MCF 10A (cell line): ENCODE measurements at regions not wholly inside any gene's neighbourhood (a gene's known extent, or its start where the extent isn't known, plus 50 kb on each side); places are given as distances from the start of the nearest gene placed in this dataset.

Source experiments
- BruUV-seq: library from RNA; stranded (reverse); fragments of 400-500 nt; replicated peaks from 2 replicates; lab custom pipeline; 2021; lab: Mats Ljungman, UMichigan
- CTCF ChIA-PET: fragments of 300-600 bp; sonication (Branson Sonifier 250); formaldehyde crosslinking; extraction: SDS; loops from one replicate; lab custom pipeline; 2021; ENCODE audit warnings: antibody characterized with exemption, inconsistent platforms; lab: Yijun Ruan, JAX
- POLR2A ChIA-PET: fragments of 300-600, 350-650 bp; sonication (Branson Sonifier 250); formaldehyde crosslinking; extraction: SDS; loops from one replicate; lab custom pipeline; 2020; ENCODE audit warnings: antibody characterized with exemption, inconsistent platforms; lab: Yijun Ruan, JAX
- DNase-seq: peaks from one replicate; pipeline ENCODE4 v3.0.0-alpha.2; 2018; ENCODE audit not compliant: unreplicated experiment
- H3K27ac Mint-ChIP-seq: one replicate; pipeline ENCODE4 v1.8.0; 2022; ENCODE audit warnings: mild to moderate bottlenecking, low read depth, mixed read lengths; ENCODE audit not compliant: unreplicated experiment
- H3K27me3 Mint-ChIP-seq: one replicate; pipeline ENCODE4 v1.8.0; 2022; ENCODE audit warnings: mixed read lengths; ENCODE audit not compliant: insufficient read depth, unreplicated experiment
- H3K36me3 Mint-ChIP-seq: one replicate; pipeline ENCODE4 v1.8.0; 2022; ENCODE audit warnings: mild to moderate bottlenecking, moderate library complexity, mixed read lengths; ENCODE audit not compliant: insufficient read depth, unreplicated experiment
- H3K4me1 Mint-ChIP-seq: one replicate; pipeline ENCODE4 v1.8.0; 2022; ENCODE audit warnings: mixed read lengths; ENCODE audit not compliant: insufficient read depth, unreplicated experiment
- H3K4me3 Mint-ChIP-seq: one replicate; pipeline ENCODE4 v1.8.0; 2022; ENCODE audit warnings: mild to moderate bottlenecking, moderate library complexity, mixed read lengths; ENCODE audit not compliant: unreplicated experiment
- H3K9me3 Mint-ChIP-seq: one replicate; pipeline ENCODE4 v1.8.0; 2022; ENCODE audit warnings: mixed read lengths; ENCODE audit not compliant: unreplicated experiment
- intact Hi-C: fragments of 100-400 bp; cut with micrococcal nuclease; formaldehyde crosslinking; loops from 2 replicates; pipeline ENCODE4 v1.14.1; 2022
- TF ChIP-seq, protein P1 (sequence below): fragments of 200-600 bp; IDR thresholded peaks from one replicate; pipeline ENCODE4 v1.8.0; 2022; ENCODE audit warnings: antibody characterized with exemption, mild to moderate bottlenecking; ENCODE audit not compliant: unreplicated experiment

- intact Hi-C loops: no loop called here
- TF ChIP-seq, protein P1, sequence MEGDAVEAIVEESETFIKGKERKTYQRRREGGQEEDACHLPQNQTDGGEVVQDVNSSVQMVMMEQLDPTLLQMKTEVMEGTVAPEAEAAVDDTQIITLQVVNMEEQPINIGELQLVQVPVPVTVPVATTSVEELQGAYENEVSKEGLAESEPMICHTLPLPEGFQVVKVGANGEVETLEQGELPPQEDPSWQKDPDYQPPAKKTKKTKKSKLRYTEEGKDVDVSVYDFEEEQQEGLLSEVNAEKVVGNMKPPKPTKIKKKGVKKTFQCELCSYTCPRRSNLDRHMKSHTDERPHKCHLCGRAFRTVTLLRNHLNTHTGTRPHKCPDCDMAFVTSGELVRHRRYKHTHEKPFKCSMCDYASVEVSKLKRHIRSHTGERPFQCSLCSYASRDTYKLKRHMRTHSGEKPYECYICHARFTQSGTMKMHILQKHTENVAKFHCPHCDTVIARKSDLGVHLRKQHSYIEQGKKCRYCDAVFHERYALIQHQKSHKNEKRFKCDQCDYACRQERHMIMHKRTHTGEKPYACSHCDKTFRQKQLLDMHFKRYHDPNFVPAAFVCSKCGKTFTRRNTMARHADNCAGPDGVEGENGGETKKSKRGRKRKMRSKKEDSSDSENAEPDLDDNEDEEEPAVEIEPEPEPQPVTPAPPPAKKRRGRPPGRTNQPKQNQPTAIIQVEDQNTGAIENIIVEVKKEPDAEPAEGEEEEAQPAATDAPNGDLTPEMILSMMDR: no peak
- Mint-ChIP-seq H3K4me3 (no peak overlapping the region), H3K4me1 (no peaks in the 10 kb centered on the region), H3K27ac (no peak overlapping the region), H3K9me3 (no peaks in the 10 kb centered on the region), H3K27me3 (peaks cover 36% of the 10 kb centered on the region), H3K36me3 (no peaks in the 10 kb centered on the region)
- POLR2A ChIA-PET: no interaction called here
- no TSS peak for BruUV-seq
- no peak for DNase-seq
- CTCF ChIA-PET: interaction anchor here (0.6 to 0.7 kb wide), 2 partner anchors 11 to 100 kb away, joined by 3 read pairs; no protein-coding TSS in a partner anchor
Measured at GRCh38 chr12:109652977-109653264, 60.7 kb upstream of the FAM222A start.

GRCh38 chr12:109653890-109654289, 59.7 kb upstream of the FAM222A start:
- Mint-ChIP-seq H3K36me3 (no peaks in the 10 kb centered on the region), H3K4me1 (no peaks in the 10 kb centered on the region), H3K27me3 (peaks cover 36% of the 10 kb centered on the region), H3K4me3 (no peak overlapping the region), H3K9me3 (no peaks in the 10 kb centered on the region), H3K27ac (no peak overlapping the region)
- ChIA-PET POLR2A (no interaction called here), CTCF (interaction anchor here (0.5 to 0.6 kb wide), 4 partner anchors 42 to 236 kb away, joined by 3 read pairs; no protein-coding TSS in a partner anchor)
- TF ChIP-seq, protein P1: no peak
- intact Hi-C loops: no loop called here
- DNase-seq: no peak
- no TSS peak for BruUV-seq

DNA sequence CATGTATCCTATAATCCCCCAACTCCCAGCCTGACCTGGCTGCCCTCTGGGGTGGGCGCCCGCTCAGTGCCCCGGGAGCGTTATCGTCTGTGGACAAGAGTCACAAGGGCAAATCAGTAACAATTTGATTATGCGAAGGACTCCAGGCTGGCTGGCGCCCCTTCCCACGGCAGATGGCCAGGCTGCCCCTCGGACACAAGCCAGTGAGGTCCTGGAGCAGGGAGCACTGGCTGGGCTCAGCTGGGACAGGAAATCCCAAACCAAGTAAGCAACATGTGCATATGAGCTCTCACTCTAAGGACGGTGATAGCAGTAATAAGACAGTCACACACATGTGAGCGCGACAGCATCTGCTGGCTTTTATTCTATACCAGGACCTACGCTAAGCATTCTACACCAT, 59.3 kb upstream of the FAM222A start:
- BruUV-seq: no TSS peak
- intact Hi-C loops: no loop called here
- Mint-ChIP-seq H3K27me3 (peaks cover 36% of the 10 kb centered on the region), H3K36me3 (no peaks in the 10 kb centered on the region), H3K4me3 (no peak overlapping the region), H3K27ac (no peak overlapping the region), H3K4me1 (no peaks in the 10 kb centered on the region), H3K9me3 (no peaks in the 10 kb centered on the region)
- CTCF ChIA-PET: interaction anchor here (0.6 kb wide), 4 partner anchors 42 to 236 kb away, joined by 3 to 4 read pairs (median 3); no protein-coding TSS in a partner anchor
- TF ChIP-seq, protein P1: no peak
- no peak for DNase-seq
- POLR2A ChIA-PET: no interaction called here

DNA sequence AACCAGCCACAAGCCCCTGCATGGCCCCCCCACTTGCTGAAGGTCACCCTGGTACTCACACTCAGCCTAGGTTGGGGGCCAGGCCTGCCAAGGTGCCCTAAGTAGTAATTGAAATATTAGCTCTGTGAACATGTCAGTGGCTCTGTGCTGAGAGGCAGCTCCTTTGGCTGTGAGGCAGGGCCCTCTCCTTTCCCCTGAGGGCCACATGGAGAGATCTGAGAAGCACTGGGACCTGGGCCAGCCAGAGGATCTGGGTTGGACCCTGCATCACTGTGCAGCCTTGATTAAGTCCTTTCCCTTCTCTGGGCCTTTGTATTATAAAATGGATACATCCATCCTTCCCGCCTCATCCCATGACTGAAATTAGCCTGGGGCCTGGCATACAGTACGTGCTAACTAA, 58.0 kb upstream of the FAM222A start:
- peaks cover 36% of the 10 kb centered on the region for H3K27me3 Mint-ChIP-seq
- TF ChIP-seq, protein P1: no peak
- BruUV-seq: no TSS peak
- ChIA-PET CTCF (no interaction called here), POLR2A (no interaction called here)
- no peaks in the 10 kb centered on the region for H3K36me3 Mint-ChIP-seq
- H3K27ac Mint-ChIP-seq: no peak overlapping the region
- H3K9me3 Mint-ChIP-seq: no peaks in the 10 kb centered on the region
- DNase-seq: no peak
- intact Hi-C loops: no loop called here
- no peak overlapping the region for H3K4me3 Mint-ChIP-seq
- H3K4me1 Mint-ChIP-seq: no peaks in the 10 kb centered on the region
